ENCODE measurements at regions not wholly inside any gene's neighbourhood (a gene's known extent, or its start where the extent isn't known, plus 50 kb on each side); places are given as distances from the start of the nearest gene placed in this dataset.
"Not testable (repeated sequence)": the region's sequence is repeated elsewhere in the genome, so short reads cannot be mapped to it uniquely, and the experiment has no call there.

- H3K4me3 ChIP-seq (ENCODE audit: low read depth, low read length), result no peak overlapping the region
- DNase-seq (ENCODE audit: low read depth), result no peak
- TF ChIP-seq MAX (IDR thresholded peaks at IDR 0.05; ENCODE audit: low read depth, low read length), result no peak
- no peak for TF ChIP-seq CTCF (IDR thresholded peaks at IDR 0.05; ENCODE audit: low read depth, low read length)
- no peak for TF ChIP-seq POLR2A (IDR thresholded peaks at IDR 0.05; ENCODE audit: extremely low read depth, insufficient read length)
- no peak for TF ChIP-seq MYC (IDR thresholded peaks at IDR 0.05; ENCODE audit: low read depth, low read length)
These were observed 218.1 kb downstream of the KCTD12 start for GRCh38 chr13:76668141-76668540.

GRCh38 chr13:76667551-76667950 lies 218.7 kb downstream of the KCTD12 start:
- peak; percentile 27 for DNase-seq (ENCODE audit: low read depth)
- no peak for TF ChIP-seq MYC (IDR thresholded peaks at IDR 0.05; ENCODE audit: low read depth, low read length)
- no peak for TF ChIP-seq POLR2A (IDR thresholded peaks at IDR 0.05; ENCODE audit: extremely low read depth, insufficient read length)
- no peak for TF ChIP-seq CTCF (IDR thresholded peaks at IDR 0.05; ENCODE audit: low read depth, low read length)
- TF ChIP-seq MAX (IDR thresholded peaks at IDR 0.05; ENCODE audit: low read depth, low read length), result no peak
- H3K4me3 ChIP-seq (ENCODE audit: low read depth, low read length), result no peak overlapping the region

GRCh38 chr13:76663592-76664335 lies 222.4 kb downstream of the KCTD12 start:
- TF ChIP-seq MAX (IDR thresholded peaks at IDR 0.05; ENCODE audit: low read depth, low read length) (no peak), CTCF (IDR thresholded peaks at IDR 0.05; ENCODE audit: low read depth, low read length) (no peak), POLR2A (IDR thresholded peaks at IDR 0.05; ENCODE audit: extremely low read depth, insufficient read length) (no peak), MYC (IDR thresholded peaks at IDR 0.05; ENCODE audit: low read depth, low read length) (no peak)
- peak; percentile 30 for DNase-seq (ENCODE audit: low read depth)
- H3K4me3 ChIP-seq (ENCODE audit: low read depth, low read length), result no peak overlapping the region

- not testable (repeated sequence) for DNase-seq (ENCODE audit: low read depth); H3K4me3 ChIP-seq (ENCODE audit: low read depth, low read length)
These were observed 227.1 kb downstream of the KCTD12 start for GRCh38 chr13:76659074-76659473.

- TF ChIP-seq POLR2A (IDR thresholded peaks at IDR 0.05; ENCODE audit: extremely low read depth, insufficient read length), result no peak
- TF ChIP-seq MYC (IDR thresholded peaks at IDR 0.05; ENCODE audit: low read depth, low read length), result no peak
- no peak for TF ChIP-seq MAX (IDR thresholded peaks at IDR 0.05; ENCODE audit: low read depth, low read length)
- no peak for TF ChIP-seq CTCF (IDR thresholded peaks at IDR 0.05; ENCODE audit: low read depth, low read length)
- H3K4me3 ChIP-seq (ENCODE audit: low read depth, low read length), result no peak overlapping the region
- DNase-seq (ENCODE audit: low read depth), result peak; percentile 8
These were observed 229.7 kb downstream of the KCTD12 start for GRCh38 chr13:76656500-76656899.

GRCh38 chr13:76656056-76656455 lies 230.1 kb downstream of the KCTD12 start:
- TF ChIP-seq MAX (IDR thresholded peaks at IDR 0.05; ENCODE audit: low read depth, low read length) (no peak), MYC (IDR thresholded peaks at IDR 0.05; ENCODE audit: low read depth, low read length) (no peak), POLR2A (IDR thresholded peaks at IDR 0.05; ENCODE audit: extremely low read depth, insufficient read length) (no peak), CTCF (IDR thresholded peaks at IDR 0.05; ENCODE audit: low read depth, low read length) (no peak)
- DNase-seq (ENCODE audit: low read depth), result no peak
- H3K4me3 ChIP-seq (ENCODE audit: low read depth, low read length), result no peak overlapping the region
